ENCODE measurements at regions not wholly inside any gene's neighbourhood (a gene's known extent, or its start where the extent isn't known, plus 50 kb on each side); places are given as distances from the start of the nearest gene placed in this dataset.
"Not testable (repeated sequence)": the region's sequence is repeated elsewhere in the genome, so short reads cannot be mapped to it uniquely, and the experiment has no call there.

GRCh38 chr4:71209161-71209560 is 129.7 kb upstream of the SLC4A4 start:
- FAIRE-seq (peak; percentile 82), DNase-seq (ENCODE audit: low spot score) (peak; percentile 48)

DNA sequence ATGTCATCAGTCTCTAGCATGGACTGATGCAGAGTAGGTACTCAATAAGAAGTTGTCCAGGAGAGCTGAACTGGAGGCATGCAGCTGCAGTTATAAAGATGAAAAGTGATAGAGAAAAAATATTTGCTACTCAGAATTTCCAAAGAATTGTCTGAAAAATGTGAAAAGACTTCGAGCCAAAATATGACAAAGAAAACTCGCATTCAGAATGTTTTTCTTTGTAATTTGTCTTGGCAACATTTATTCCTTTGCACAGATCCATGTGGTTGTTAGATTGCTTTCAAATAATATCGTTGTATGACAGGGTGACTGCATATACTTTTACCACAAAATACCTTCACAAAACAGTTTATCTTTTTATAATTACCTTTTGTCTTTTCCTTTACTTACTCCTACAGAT is 128.0 kb upstream of the SLC4A4 start:
- FAIRE-seq: peak; percentile 11
- no peak for DNase-seq (ENCODE audit: low spot score)

DNA sequence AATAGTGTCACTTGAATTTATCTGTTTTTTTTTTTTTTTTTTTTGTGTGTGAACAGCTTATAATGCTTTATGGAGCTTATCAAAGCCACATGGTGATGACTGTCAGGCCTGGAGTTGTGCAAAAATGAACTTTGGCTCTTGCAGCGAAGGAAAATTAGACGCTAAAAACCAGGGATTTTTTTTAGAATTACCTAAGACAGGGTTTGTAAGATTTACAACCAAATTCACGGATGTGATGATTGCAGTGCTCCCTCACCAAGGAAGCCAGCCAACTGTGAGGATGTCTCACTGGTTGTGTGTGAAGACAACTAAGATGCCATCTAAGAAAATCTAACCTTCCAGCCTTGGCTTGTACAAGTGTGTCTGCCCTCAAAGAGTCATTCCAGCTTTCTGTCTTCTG is 127.1 kb upstream of the SLC4A4 start:
- FAIRE-seq: peak; percentile 5
- no peak for DNase-seq (ENCODE audit: low spot score)

GRCh38 chr4:71212216-71212615 is 126.6 kb upstream of the SLC4A4 start:
- DNase-seq (ENCODE audit: low spot score) (no peak), FAIRE-seq (no peak)

GRCh38 chr4:71214578-71214977 is 124.2 kb upstream of the SLC4A4 start:
- FAIRE-seq: no peak
- no peak for DNase-seq (ENCODE audit: low spot score)

GRCh38 chr4:71216316-71216959 is 122.4 kb upstream of the SLC4A4 start:
- FAIRE-seq (no peak), DNase-seq (ENCODE audit: low spot score) (no peak)

DNA sequence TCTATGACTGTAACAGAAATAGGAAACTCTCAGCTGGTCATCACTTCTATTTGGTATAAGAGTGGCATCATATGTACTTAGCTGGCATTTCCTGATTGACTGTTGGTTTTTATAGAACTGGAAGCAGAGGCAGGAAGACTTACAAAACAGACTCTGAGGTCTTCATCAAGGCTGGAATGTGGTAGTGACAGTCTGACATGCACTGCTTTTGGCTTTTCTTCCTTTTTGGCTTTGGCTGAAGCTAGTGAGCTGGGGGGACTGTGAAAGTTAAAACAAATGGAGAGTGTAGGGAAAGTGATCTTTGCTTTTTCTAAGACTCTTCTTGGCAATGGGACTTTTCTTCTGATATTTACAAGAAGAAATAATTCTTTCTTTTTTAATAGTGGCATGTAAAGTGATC is 121.1 kb upstream of the SLC4A4 start:
- FAIRE-seq: no peak
- no peak for DNase-seq (ENCODE audit: low spot score)

DNA sequence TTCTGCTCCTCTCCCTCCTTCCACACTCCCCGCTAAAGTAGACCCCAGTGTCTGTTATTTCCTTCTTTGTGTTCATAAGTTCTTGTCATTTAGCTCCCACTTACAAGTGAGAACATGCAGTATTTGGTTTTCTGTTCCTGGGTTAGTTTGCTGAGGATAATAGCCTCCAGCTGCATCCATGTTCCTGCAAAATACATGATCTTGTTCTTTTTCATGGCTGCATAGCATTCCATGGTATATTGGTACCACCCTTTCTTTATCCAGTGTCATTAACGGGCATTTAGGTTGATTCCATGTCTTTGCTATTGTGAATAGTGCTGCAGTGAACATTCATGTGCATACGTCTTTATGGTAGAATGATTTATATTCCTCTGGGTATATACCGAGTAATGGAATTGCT is 118.0 kb upstream of the SLC4A4 start:
- not testable (repeated sequence) for FAIRE-seq

DNA sequence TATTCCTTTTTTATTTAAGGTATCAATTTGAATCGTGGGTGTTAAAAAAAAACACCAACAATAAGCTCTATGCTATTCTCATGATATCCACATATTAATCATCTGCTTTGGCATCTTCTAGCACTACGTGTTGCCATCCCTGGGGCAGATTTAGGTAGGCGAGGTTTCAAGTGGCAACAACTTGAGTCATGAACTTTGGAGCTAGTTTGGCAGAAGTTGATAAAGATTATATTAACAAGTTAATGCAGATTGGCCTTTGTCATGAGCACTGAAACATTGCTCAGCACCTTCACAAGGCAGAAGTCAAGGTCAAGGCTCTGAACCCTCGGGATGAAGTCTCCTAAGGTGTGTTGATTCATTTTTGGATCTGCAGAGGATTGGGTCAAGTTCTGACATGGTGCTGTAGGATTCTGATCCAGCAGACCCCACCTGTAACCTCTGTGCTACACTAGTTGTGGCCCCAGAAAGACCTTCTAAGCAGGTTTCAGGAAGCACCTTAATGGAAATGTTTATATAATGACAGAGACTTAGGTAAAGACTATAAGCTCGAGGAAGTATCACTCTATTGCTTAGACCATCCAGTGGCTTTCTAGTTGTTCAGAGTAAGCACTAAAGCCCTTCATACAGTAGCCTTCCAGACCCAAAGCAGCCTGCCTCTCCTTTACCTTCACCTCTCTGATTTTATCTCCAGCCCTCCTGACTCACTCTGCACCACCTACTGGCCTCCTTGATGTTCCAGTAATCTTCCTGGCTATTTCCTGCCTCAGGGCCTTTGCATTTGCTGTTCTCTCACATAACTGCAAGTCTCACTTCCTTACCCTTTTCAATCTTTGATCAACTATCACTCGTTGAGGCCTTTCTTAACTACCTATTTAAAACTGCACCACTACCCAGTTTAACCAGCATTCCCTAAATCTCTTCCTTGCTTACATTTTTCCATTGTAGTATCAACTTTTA is 117.0 kb upstream of the SLC4A4 start:
- no peak for DNase-seq (ENCODE audit: low spot score)
- no peak for FAIRE-seq

More for the DNA sequence above, 118.0 kb upstream of the SLC4A4 start:
- DNase-seq (ENCODE audit: low spot score): not testable (repeated sequence)

DNA sequence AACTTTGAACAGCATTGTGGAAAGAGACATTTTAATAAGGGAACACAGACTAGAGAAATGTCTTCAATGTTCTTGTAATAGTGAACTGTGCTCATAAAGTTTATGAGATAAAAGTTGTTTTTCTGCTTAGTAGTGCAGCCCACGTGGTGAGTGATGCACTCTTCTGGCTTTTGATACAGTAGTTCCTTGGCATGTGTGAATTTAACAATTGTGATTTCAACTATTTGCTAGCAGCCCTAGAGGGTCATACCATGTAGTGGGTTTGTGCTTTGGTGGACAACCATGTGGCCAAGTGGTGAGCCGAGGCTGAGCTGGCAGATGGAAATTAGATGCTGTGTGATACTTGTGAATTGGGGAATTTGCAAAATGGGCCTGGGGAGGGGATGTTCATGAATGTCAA is 116.2 kb upstream of the SLC4A4 start:
- FAIRE-seq (no peak), DNase-seq (ENCODE audit: low spot score) (no peak)

GRCh38 chr4:71229477-71230270 is 109.1 kb upstream of the SLC4A4 start:
- DNase-seq (ENCODE audit: low spot score) (peak; percentile 65), FAIRE-seq (peak; percentile 84)

DNA sequence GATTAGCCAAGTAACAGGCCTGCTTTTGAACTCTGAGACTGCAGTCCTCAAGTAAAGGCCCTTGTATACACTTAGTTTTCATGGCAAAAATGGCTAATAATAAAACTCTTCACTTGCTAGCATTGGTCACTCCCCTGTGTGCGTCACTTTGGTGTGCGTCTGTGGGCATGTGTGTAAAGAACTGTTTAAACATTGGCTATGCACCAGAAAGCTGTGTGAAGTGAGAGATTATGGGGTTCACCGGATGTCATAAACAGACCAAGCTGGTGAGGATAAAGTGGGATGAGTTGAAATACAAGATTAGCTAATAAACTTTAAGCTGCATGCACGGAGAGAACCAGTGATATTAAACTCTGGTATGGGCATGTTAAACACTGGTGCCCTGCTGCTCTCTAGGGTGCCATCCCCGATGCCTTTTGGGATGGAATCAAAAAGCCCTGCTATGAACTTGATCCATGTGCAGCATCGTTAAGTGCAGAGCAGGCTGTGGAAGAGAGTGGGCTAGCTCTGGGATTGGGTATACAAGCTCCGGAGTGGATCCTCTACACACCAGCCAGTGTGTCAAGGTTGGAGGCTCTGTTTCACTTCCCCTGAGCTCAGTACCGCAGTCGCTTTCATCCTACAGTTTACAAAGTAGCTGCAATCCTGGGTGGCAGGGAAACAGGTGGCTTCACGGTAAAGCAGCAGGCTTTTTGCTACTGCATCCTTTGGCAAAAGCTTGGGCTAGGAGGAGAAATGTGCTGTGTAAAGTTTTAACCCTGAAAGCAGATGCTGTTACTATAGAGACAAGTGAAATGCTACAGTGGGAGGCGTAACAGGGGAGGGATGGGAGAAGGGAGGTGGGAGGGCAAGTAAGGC is 108.3 kb upstream of the SLC4A4 start:
- FAIRE-seq (no peak), DNase-seq (ENCODE audit: low spot score) (peak; percentile 17)

GRCh38 chr4:71231129-71232055 is 107.4 kb upstream of the SLC4A4 start:
- FAIRE-seq (peak; percentile 93), DNase-seq (ENCODE audit: low spot score) (peak; percentile 90)

GRCh38 chr4:71232056-71232430 is 106.8 kb upstream of the SLC4A4 start:
- FAIRE-seq (no peak), DNase-seq (ENCODE audit: low spot score) (peak; percentile 10)

- DNase-seq (ENCODE audit: low spot score): no peak
- FAIRE-seq: no peak
Observed at GRCh38 chr4:71232846-71233245, 106.0 kb upstream of the SLC4A4 start.

DNA sequence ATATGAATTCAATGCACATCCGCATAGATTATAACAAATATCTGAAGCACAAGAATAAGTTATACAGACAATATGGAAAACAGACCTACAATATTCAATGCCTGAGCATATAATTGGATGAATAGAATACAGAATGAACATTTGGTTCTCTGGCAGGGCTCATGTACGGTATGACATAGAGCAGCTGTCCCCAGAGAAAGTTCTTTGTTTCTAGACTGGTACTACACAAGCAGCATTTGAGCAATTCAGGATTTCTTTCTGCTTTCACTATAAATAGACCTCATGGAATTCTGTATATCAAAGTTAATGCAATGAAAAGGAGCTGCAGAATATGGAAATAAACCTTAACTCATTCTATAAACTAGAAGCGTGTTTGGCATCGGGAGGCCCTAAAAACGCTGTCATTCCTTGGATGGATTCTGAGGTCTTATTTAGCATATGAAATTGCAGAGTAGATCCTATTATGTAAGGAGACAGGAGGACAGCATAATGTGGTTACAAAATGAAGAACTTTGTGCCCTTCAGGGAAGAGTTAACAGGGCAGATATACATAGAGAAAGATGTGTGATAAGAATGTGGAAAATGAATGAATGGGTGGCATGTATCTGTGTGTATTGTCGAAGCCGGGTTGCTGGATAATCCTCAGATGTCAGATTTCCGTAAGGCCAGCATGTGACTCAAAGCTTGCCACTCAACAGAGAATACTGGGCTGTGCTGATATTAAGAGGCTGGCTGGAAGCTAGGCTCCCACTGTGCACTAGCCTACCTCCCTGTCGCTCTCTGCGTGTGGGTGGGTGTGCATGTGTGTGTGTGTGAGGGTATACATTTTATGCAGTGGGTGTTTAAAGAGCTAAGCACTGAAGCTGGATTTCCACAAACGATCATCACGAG is 103.3 kb upstream of the SLC4A4 start:
- no peak for DNase-seq (ENCODE audit: low spot score)
- FAIRE-seq: no peak

GRCh38 chr4:71236226-71236625 is 102.6 kb upstream of the SLC4A4 start:
- DNase-seq (ENCODE audit: low spot score): no peak
- FAIRE-seq: no peak

DNA sequence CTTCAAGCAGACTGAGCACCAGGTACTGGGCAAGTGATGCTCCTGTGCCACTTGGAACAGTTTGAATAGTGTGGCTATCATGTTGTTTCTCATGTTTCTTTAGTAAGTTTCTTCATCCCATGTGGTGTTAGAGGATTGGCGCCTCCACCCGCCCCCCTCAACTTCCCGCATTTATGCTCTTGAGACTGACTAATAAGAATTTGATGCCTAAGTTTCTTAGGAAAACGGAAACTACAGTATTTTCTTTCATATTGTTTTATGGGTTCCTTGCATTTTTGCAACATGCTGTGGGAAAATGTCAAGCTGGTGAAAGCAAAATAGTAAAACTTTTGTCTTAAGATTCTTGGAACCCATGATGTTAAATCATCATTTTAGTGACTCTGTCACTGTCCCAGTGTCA is 101.2 kb upstream of the SLC4A4 start:
- no peak for FAIRE-seq
- DNase-seq (ENCODE audit: low spot score): no peak

- FAIRE-seq (peak; percentile 98), DNase-seq (ENCODE audit: low spot score) (peak; percentile 74)
Observed at GRCh38 chr4:71239365-71239764, 99.5 kb upstream of the SLC4A4 start.

All from RCC 7860 (cell line).